B cell (primary cell): ENCODE measurements at regions not wholly inside any gene's neighbourhood (a gene's known extent, or its start where the extent isn't known, plus 50 kb on each side); places are given as distances from the start of the nearest gene placed in this dataset.

Experiments used
- EZH2 ChIP-seq: IDR thresholded peaks from 2 replicates; pipeline ENCODE4 v1.6.1; 2012; ENCODE audit warnings: borderline replicate concordance, low read depth, mild to moderate bottlenecking, moderate library complexity, low read length; ENCODE audit not compliant: insufficient read depth, poor library complexity, severe bottlenecking
- TF ChIP-seq, protein P1 (sequence below): fragments of 200-600 bp; IDR thresholded peaks from one replicate; pipeline ENCODE4 v1.8.0; 2022; ENCODE audit warnings: antibody characterized with exemption, mild to moderate bottlenecking

DNA sequence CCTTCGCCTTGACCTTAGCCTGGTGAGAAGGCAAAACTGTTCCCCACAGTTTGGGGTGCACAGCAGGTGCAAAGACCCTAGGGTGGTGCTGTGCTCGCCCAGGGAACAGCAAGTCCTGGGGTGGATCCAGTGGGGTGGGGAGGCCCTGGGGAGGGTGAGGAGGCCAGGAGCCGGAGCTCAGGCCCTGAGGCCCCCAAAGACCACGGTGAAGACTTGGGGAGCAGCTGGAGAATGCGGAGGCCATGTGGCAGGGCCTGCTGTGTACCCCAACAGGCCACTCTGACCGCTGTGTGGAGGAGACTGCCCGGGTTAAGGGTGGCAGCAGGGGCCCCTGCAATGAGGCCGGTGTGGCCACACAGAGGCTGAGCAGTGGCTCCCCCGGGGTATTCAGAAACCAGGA lies 101.1 kb upstream of the RTL6 start:
- TF ChIP-seq, protein P1, sequence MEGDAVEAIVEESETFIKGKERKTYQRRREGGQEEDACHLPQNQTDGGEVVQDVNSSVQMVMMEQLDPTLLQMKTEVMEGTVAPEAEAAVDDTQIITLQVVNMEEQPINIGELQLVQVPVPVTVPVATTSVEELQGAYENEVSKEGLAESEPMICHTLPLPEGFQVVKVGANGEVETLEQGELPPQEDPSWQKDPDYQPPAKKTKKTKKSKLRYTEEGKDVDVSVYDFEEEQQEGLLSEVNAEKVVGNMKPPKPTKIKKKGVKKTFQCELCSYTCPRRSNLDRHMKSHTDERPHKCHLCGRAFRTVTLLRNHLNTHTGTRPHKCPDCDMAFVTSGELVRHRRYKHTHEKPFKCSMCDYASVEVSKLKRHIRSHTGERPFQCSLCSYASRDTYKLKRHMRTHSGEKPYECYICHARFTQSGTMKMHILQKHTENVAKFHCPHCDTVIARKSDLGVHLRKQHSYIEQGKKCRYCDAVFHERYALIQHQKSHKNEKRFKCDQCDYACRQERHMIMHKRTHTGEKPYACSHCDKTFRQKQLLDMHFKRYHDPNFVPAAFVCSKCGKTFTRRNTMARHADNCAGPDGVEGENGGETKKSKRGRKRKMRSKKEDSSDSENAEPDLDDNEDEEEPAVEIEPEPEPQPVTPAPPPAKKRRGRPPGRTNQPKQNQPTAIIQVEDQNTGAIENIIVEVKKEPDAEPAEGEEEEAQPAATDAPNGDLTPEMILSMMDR = no peak
- TF ChIP-seq EZH2 = no peak
